IPS-NIHi7 (cell line): ENCODE measurements at regions not wholly inside any gene's neighbourhood (a gene's known extent, or its start where the extent isn't known, plus 50 kb on each side); places are given as distances from the start of the nearest gene placed in this dataset.

Experiments used
- DNase-seq: peaks from one replicate; pipeline ENCODE4 v3.0.0; 2012; ENCODE audit warnings: mixed read lengths; ENCODE audit errors: extremely low spot score

GRCh38 chr1:201746156-201746555 is 82.8 kb upstream of the IPO9 start:
- no peak for DNase-seq

DNA sequence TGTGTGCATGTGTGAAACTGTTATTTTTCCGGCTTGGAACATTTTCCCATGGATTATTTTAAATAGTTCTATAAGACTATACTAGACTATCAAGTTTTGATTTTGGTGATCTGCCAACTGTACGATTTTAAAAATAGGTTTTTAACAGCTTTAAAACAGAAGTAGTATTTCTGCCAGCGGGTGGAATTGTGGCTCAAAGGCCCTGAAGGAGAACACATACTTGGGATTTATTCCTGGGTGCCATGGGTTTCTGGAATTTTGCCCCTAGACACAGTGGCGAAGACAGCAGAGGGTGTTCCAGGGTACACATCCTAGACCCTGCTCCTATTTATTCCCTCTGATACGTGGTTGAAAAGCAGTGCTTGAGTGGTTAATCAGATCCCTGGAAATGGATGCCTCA is 81.7 kb upstream of the IPO9 start:
- DNase-seq: no peak

- DNase-seq: no peak
Observed at GRCh38 chr1:201748335-201748734, 80.6 kb upstream of the IPO9 start.

DNA sequence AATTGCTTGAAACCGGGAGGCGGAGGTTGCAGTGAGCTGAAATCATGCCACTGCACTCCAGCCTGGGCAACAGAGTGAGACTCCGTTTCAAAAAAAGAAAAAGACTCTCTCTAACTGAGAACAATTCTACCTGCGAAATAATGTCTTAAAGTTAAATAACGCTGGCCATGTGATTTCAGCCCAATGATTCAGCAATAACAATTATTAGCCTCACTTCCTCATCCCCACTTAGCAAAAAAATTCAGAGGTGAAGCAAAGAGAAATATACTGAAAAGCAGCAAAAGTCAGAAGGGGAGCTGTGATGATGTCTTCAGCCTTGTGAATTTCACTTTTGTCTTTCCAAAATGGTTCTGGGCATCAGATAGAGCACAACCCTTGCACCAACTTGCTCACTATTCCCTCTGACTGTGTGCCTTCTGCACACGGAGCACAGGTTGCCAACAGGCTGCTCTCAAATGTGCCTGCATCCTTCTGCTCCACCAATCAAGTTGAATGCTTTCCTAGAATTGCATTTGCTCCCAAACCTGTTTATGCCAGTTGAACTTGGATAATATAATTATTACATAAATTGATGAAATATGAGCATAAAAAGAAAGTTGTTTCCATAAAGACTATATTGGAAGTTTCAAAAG is 79.8 kb upstream of the IPO9 start:
- no peak for DNase-seq

DNA sequence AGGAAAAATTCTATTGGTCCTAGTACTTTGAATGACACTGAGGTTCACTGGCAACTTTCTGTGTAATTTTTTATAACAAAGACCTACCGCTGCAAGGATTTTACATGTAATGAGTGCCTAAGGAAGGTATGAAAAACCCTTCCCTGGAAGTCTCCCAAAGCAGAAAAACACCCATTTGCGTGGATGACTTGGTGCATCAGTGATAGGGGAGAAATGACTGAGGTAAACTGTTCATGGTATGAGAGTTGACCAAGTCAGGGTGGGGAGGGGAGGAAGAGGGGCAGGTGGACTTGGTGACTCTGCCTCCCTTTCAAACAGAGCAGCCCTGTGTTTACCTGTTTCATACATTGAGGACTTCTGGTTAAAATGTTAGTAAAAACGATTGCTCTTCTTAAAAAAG is 78.8 kb upstream of the IPO9 start:
- no peak for DNase-seq

DNA sequence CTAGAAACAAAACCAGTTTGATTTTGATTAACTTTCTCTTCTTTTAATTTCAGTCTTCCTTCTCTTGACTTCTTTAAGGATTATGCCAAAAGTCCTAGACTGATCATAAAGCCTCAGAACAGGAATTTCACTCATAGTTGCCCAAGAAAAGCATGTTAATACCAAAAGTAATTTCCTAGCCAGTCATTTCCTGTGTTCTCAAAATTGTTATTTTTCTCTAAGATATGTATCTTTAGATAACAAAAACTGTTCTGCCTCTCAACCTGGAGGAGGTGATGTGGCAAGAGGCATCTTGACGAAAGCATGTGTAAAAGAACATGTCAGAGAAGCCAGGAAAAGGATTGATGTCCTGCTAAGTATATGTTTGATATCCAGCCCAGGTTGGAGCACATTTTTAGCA is 78.0 kb upstream of the IPO9 start:
- no peak for DNase-seq

DNA sequence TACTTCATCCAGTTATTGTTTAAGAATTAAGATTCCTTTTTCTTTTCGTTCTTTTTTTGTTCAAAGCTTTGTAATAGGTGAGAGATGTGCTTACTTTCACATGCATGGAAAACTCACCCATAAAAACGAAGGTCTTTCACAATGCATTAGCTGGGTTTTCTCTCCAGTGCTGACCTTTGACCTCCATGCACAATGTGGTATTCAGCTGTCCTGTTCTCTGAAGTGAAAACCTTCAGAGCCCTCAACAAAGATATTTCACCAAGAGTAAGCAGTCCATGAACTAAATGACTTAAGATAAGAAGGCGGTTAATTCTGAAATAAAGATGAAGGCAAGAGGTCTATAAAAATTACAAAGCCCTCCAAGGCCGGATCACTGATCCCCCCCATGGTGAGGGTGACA is 77.1 kb upstream of the IPO9 start:
- no peak for DNase-seq

DNA sequence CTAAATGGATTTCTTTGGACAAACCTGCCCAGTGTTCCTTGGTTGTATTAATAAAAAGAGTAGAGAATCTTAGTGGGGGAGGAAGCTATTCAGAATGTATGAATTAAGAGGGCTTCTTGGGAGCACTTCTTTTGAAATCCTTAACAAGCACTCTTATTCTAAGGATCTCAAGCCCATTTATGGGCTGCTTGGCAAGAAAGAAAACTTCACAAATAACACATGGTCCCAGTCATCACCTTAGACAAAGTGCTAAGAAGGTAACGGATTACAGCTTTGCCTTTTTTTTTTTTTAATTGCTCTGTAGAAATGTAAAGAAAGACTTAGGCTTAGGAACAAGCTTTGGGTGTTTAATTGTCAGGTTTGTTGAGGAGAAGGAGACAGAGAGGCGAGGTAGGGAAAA is 76.6 kb upstream of the IPO9 start:
- no peak for DNase-seq

- no peak for DNase-seq
Observed at GRCh38 chr1:201753492-201753891, 75.5 kb upstream of the IPO9 start.

DNA sequence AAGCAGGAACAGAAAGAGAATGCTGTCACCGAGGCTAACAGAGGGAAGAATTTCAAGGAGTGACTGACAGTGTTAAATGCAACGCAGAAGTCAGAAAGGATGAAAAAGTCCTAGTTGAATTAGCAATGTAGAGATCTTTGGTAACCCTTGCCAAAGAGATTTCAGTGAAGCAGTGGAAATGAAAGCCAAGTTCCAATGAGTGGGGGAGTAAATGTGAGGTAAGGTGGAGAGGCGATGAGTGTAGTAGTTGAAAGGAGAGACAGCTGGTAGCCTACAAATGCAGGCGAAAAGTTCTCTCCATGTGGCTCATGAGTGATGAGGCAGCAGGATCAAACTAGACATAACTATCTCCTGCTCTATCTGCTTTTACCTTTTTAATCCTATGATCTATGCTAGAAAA is 74.6 kb upstream of the IPO9 start:
- no peak for DNase-seq

DNA sequence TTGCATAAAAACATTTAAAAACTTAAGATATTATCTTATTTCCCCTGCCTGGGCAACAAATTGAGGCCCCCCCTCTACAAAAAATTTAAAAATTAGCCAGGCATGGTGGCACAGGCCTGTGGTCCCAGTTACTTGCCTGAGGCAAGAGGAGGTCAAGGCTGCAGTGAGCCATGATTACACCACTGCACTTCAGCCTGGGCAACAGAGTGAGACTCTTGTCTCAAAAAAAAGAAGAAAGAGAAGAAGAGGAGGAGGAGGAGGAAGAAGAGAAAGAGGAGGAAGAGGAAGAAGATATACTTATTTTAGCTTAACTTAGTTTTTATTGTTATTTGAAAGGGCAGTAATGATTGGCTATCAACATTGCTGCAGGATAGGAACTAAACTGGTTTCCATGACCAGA is 73.8 kb upstream of the IPO9 start:
- DNase-seq: no peak

- DNase-seq: no peak
Observed at GRCh38 chr1:201756406-201756805, 72.6 kb upstream of the IPO9 start.

- DNase-seq: no peak
Observed at GRCh38 chr1:201758499-201759050, 70.4 kb upstream of the IPO9 start.

GRCh38 chr1:201759194-201759815 is 69.7 kb upstream of the IPO9 start:
- DNase-seq: no peak

DNA sequence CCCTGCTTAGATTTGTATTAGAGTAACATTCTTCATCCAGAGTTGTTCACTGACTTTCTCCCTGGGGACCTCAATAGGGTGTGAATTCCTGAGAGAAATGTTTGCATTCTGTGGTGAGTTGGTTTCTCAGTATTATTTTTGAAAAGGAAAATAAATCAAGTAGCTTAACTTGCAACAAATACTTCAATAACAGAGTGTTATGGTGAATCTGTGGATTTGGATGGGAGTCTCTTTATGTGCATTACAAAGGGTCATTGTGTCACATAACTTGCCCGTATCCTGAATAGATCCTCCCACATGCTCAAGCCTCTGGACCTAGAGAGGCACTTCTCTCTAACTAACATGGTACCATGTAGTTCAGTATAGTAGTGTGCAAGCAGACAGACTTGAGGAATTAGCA is 68.4 kb upstream of the IPO9 start:
- no peak for DNase-seq

DNA sequence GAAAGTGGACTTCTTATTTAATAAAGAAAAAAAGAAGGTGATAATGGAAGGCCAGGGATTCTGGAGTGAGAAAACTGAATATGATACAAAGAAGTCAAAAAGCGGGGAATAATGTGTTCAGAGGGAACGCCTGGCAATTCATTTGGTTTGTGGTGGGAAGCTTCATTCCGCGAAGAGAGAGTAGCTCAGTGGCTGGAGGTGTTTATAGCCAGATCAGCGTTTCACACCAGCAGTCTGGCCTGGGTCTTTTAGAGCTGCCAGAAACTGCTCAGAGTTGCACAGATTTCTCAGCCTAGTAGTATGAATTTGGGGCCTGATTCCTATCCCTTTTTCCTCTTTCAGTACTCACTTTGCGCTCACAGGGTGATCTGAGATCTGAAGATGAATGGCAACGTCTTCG is 67.8 kb upstream of the IPO9 start:
- no peak for DNase-seq

DNA sequence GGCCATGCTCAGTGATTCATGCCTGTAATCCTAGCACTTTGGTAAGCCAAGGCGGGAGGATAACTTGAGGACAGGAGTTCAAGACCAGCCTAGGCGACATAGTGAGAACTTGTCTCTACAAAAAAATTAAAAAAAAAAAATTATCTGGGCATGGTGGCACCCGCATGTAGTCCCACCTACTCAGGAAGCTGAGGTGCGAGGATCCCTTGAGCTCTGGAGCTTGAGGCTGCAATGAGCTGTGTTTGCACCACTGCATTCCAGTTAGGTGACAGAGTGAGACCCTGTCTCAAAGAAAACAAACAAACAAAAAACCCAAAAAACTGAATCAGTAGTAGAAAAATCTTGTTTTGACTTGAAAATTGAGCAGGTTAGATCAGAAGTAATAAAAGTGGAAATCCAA is 67.1 kb upstream of the IPO9 start:
- no peak for DNase-seq

- DNase-seq: no peak
Observed at GRCh38 chr1:201762381-201762780, 66.6 kb upstream of the IPO9 start.

DNA sequence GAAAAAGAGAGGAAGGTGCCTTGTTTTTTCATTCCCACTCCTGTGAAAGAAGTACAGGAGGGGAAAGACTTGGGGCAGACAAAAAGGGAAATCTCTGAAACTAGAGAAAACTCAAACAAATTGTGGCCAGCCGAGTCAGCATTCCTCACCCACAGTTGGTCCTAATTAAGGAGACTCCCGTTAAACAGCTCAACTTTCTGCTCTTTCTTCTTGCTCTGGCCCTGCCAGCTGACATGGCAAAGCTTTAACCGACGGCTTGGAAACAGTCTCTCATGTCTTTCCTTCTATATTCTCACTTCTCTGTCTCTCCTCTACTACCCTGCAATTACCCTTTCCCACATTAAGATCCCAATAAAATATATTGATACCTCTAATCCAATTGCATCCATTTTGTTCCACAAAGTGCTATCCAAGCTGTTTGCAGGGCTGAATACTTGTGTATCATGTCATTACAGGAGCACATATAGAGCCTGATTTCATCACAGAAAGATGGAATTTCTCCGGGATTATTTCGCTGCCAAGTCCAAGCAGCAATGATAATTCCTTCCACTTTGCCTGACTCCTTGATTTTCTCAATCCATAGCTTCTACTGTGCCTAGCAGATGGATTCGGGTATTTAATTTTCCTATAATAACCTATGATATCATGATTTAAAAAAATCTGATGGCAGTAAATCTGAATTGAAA is 65.4 kb upstream of the IPO9 start:
- no peak for DNase-seq

- DNase-seq: no peak
Observed at GRCh38 chr1:201764166-201764565, 64.8 kb upstream of the IPO9 start.

GRCh38 chr1:201764579-201764978 is 64.4 kb upstream of the IPO9 start:
- no peak for DNase-seq

- DNase-seq: no peak
Observed at GRCh38 chr1:201766131-201766866, 62.7 kb upstream of the IPO9 start.
